GM12878 (cell line): ENCODE measurements at regions not wholly inside any gene's neighbourhood (a gene's known extent, or its start where the extent isn't known, plus 50 kb on each side); places are given as distances from the start of the nearest gene placed in this dataset.

Source experiments
- ATAC-seq: fragments of 200-7000 bp; cut with Tn5 transposase; 3 replicates; pipeline ENCODE4 v1.9.1; 2020; ENCODE audit warnings: mild to moderate bottlenecking, moderate library complexity
- BruUV-seq: library from RNA; stranded (reverse); fragments of 400-500 nt; replicated peaks from 2 replicates; lab custom pipeline; 2021; lab: Mats Ljungman, UMichigan
- CTCF ChIA-PET: fragments of 300-600 bp; sonication (Branson Sonifier 250); formaldehyde crosslinking; extraction: SDS; loops from one replicate; lab custom pipeline; 2021; ENCODE audit warnings: inconsistent platforms; lab: Yijun Ruan, JAX
- POLR2A ChIA-PET: fragments of 350-600 bp; formaldehyde crosslinking; extraction: SDS; loops from one replicate; lab custom pipeline; 2021; ENCODE audit warnings: inconsistent platforms; lab: Charles Lee
- RAD21 ChIA-PET: fragments of 300-600 bp; sonication (Branson Sonifier 250); formaldehyde crosslinking; loops from one replicate; lab custom pipeline; 2023; ENCODE audit warnings: antibody characterized with exemption; ENCODE audit not compliant: unreplicated experiment; lab: Charles Lee
- SMC1A ChIA-PET: fragments of 300-600 bp; sonication (Branson Sonifier 250); formaldehyde crosslinking; loops from one replicate; lab custom pipeline; 2023; ENCODE audit not compliant: unreplicated experiment, uncharacterized antibody; lab: Charles Lee
- DNase-seq: peaks from one replicate; pipeline ENCODE4 v3.0.0-alpha.2; 2011; ENCODE audit warnings: low read depth, low spot score
- FAIRE-seq: peaks from 3 replicates; lab custom pipeline; 2011; peaks lifted over from hg19 to GRCh38; lab: Jason Lieb, UNC
- H2AFZ ChIP-seq: 2 replicates; pipeline ENCODE4 v1.6.0; 2011; ENCODE audit warnings: low read depth, low read length, control low read depth; ENCODE audit not compliant: control insufficient read depth
- H3K27ac ChIP-seq: 2 replicates; pipeline ENCODE4 v1.5.1; 2011; ENCODE audit warnings: control low read depth; ENCODE audit not compliant: control insufficient read depth, insufficient read depth
- H3K27me3 ChIP-seq, 2 experiments: replicated peaks in 1 of 2; 2 replicates each; pipeline versions ENCODE4 v1.6.0 to v1.6.1; 2011; ENCODE audit warnings: low read length in 1 of 2; ENCODE audit not compliant: control insufficient read depth in 2 of 2, insufficient read depth in 2 of 2
- H3K36me3 ChIP-seq, 2 experiments: 2 replicates each; pipeline ENCODE4 v1.5.1; 2011; ENCODE audit warnings: low read length in 1 of 2; ENCODE audit not compliant: control insufficient read depth in 2 of 2, insufficient read depth in 2 of 2
- H3K4me1 ChIP-seq: 2 replicates; pipeline ENCODE4 v1.6.1; 2011; ENCODE audit warnings: mild to moderate bottlenecking, low read length, moderate library complexity, mixed read lengths; ENCODE audit not compliant: control insufficient read depth, insufficient read depth
- H3K4me2 ChIP-seq: 2 replicates; pipeline ENCODE4 v1.6.0; 2011; ENCODE audit warnings: control low read depth; ENCODE audit not compliant: control insufficient read depth, insufficient read depth
- H3K4me3 ChIP-seq: fragments of 200-600 bp; sonication (generic); 2 replicates; pipeline ENCODE4 v1.5.1; 2016
- H3K79me2 ChIP-seq: 2 replicates; pipeline ENCODE4 v1.6.0; 2011; ENCODE audit warnings: low read length; ENCODE audit not compliant: control insufficient read depth, insufficient read depth
- H3K9ac ChIP-seq: 2 replicates; pipeline ENCODE4 v1.8.0; 2011; ENCODE audit warnings: low read length, control low read depth, mixed read lengths; ENCODE audit not compliant: control insufficient read depth, insufficient read depth
- H3K9me3 ChIP-seq: replicated peaks from 3 replicates; pipeline ENCODE4 v1.5.1; 2011; ENCODE audit warnings: mild to moderate bottlenecking, low read length; ENCODE audit not compliant: control insufficient read depth, insufficient read depth
- H4K20me1 ChIP-seq: 2 replicates; pipeline ENCODE4 v1.6.0; 2011; ENCODE audit not compliant: control insufficient read depth, insufficient read depth
- BRCA1 ChIP-seq: IDR thresholded peaks from 2 replicates; pipeline ENCODE4 v1.6.1; 2011; ENCODE audit warnings: low read depth, low read length, improper control_type of control experiment
- CEBPB ChIP-seq, 2 experiments: fragments of 150-350 bp in 1 of 2; IDR thresholded peaks; 2 replicates each; pipeline ENCODE4 v1.6.1; 2012 to 2014; ENCODE audit warnings: low read depth in 2 of 2, low read length in 2 of 2, borderline replicate concordance in 1 of 2, inconsistent platforms in 1 of 2
- HDGF ChIP-seq: fragments of 450-650 bp; IDR thresholded peaks from 2 replicates; pipeline ENCODE4 v1.6.1; 2016; ENCODE audit warnings: antibody characterized with exemption
- RELA ChIP-seq: fragments of 450-650 bp; IDR thresholded peaks from 2 replicates; pipeline ENCODE4 v1.8.0; 2014; ENCODE audit warnings: borderline replicate concordance; ENCODE audit not compliant: partially characterized antibody
- SMC3 ChIP-seq: IDR thresholded peaks from 2 replicates; pipeline ENCODE4 v1.6.1; 2011; ENCODE audit warnings: low read length, improper control_type of control experiment, borderline replicate concordance
- SRF ChIP-seq, 2 experiments: IDR thresholded peaks; 2 replicates each; pipeline ENCODE4 v1.6.1; 2011; ENCODE audit warnings: low read depth in 2 of 2, low read length in 2 of 2, mild to moderate bottlenecking in 1 of 2, moderate library complexity in 1 of 2
- USF1 ChIP-seq: IDR thresholded peaks from 2 replicates; pipeline ENCODE4 v1.6.1; 2011; ENCODE audit warnings: borderline replicate concordance, low read depth, mild to moderate bottlenecking, moderate library complexity, mixed read lengths, low read length; ENCODE audit not compliant: insufficient read depth; ENCODE audit errors: extremely low read length
- ZBTB40 ChIP-seq: fragments of 450-650 bp; IDR thresholded peaks from 2 replicates; pipeline ENCODE4 v1.6.1; 2016; ENCODE audit warnings: mild to moderate bottlenecking, moderate library complexity, borderline replicate concordance
- WGBS: methylation state at CpG from one replicate; pipeline ENCODE4 v1.1.6; 2016; ENCODE audit warnings: low lambda C conversion rate; ENCODE audit not compliant: insufficient replicate concordance, insufficient coverage; ENCODE audit errors: missing lambda C conversion rate; 5-methylcytosine and 5-hydroxymethylcytosine counted together
- in situ Hi-C: fragments of 300-500 bp; cut with MboI; formaldehyde crosslinking; loops from 9 replicates; pipeline ENCODE4 v1.14.3; 2018; ENCODE audit warnings: mixed read lengths
- intact Hi-C: fragments of 100-400 bp; cut with micrococcal nuclease; formaldehyde crosslinking; loops from one replicate; pipeline ENCODE4 v1.14.2; 2022; ENCODE audit not compliant: unreplicated experiment

- Histone ChIP-seq H3K79me2 (no peaks in the 10 kb centered on the region), H3K4me1 (no peaks in the 10 kb centered on the region), H4K20me1 (no peaks in the 10 kb centered on the region), H3K4me3 (no peak overlapping the region), H3K27me3 (no peaks in the 10 kb centered on the region), H3K27ac (no peak overlapping the region), H3K4me2 (no peak overlapping the region), H3K9ac (no peak overlapping the region), H2AFZ (no peak overlapping the region), H3K9me3 (peaks cover 3% of the 10 kb centered on the region; the same call in 2 of the 3 replicates)
- DNase-seq, result no peak
- RAD21 ChIA-PET, result no interaction called here
- BruUV-seq, result no TSS peak
- in situ Hi-C loops (no loop called here), intact Hi-C loops (no loop called here)
- no peak for ATAC-seq
- CTCF ChIA-PET, result interaction anchor here (0.5 kb wide), 1 partner anchor 172 kb away, joined by 3 read pairs; no protein-coding TSS in a partner anchor
- whole genome bisulfite sequencing, result 46% methylated on average over 4 of the region's 4 CpGs
- POLR2A ChIA-PET, result no interaction called here
- SMC1A ChIA-PET, result interaction anchor here (0.6 to 1.5 kb wide), 3 partner anchors 213 to 370 kb away, joined by 3 to 4 read pairs (median 3); no protein-coding TSS in a partner anchor
- TF ChIP-seq SRF (IDR thresholded peaks at IDR 0.05; ENCODE audit: low read depth in 2 of 2, low read length in 2 of 2) (no peak), RELA (no peak), SMC3 (no peak), BRCA1 (no peak), CEBPB (IDR thresholded peaks at IDR 0.05; ENCODE audit: borderline replicate concordance in 1 of 2, low read depth in 2 of 2, low read length in 2 of 2) (peak in 1 of 2 experiments; percentile 9; a peak in 1 of 4 replicates), HDGF (no peak)
- TF ChIP-seq, all 136 proteins: peak for 1
- FAIRE-seq, result no peak
- H3K36me3 ChIP-seq, result no peaks in the 10 kb centered on the region
These were observed 149.3 kb upstream of the CBLB start for GRCh38 chr3:106018102-106018501.

- ChIA-PET SMC1A (interaction anchor here (0.6 to 1.5 kb wide), 3 partner anchors 18 to 312 kb away, joined by 3 to 4 read pairs (median 3); no protein-coding TSS in a partner anchor), CTCF (no interaction called here), RAD21 (no interaction called here), POLR2A (no interaction called here)
- Histone ChIP-seq H3K27ac (no peak overlapping the region), H3K9ac (no peak overlapping the region), H3K4me2 (no peak overlapping the region), H3K27me3 (no peaks in the 10 kb centered on the region), H3K4me1 (no peaks in the 10 kb centered on the region), H3K4me3 (no peak overlapping the region), H3K9me3 (peaks cover 3% of the 10 kb centered on the region; the same call in 2 of the 3 replicates), H2AFZ (no peak overlapping the region), H3K36me3 (no peaks in the 10 kb centered on the region), H4K20me1 (no peaks in the 10 kb centered on the region), H3K79me2 (no peaks in the 10 kb centered on the region)
- BruUV-seq, result no TSS peak
- DNase-seq (no peak), ATAC-seq (no peak), FAIRE-seq (no peak)
- in situ Hi-C loops (no loop called here), intact Hi-C loops (no loop called here)
- TF ChIP-seq ZBTB40 (peak; percentile 56), USF1 (no peak)
- WGBS, result 96% methylated on average over 5 of the region's 5 CpGs
These were observed 150.2 kb upstream of the CBLB start for GRCh38 chr3:106018929-106019550.
